ENCODE measurements at regions not wholly inside any gene's neighbourhood (a gene's known extent, or its start where the extent isn't known, plus 50 kb on each side); places are given as distances from the start of the nearest gene placed in this dataset.
A peak's percentile ranks its signal among the peaks of the same experiment; 100 is the strongest.

- Histone ChIP-seq H3K9ac (ENCODE audit: low read length) (peak overlapping the region; percentile 51), H4K20me1 (ENCODE audit: control insufficient read depth, insufficient read depth, low read length, poor library complexity, severe bottlenecking) (no peaks in the 10 kb centered on the region), H3K4me2 (replicated peaks; ENCODE audit: low read depth, low read length, poor library complexity, severe bottlenecking) (peak overlapping the region; percentile 71), H2AFZ (ENCODE audit: insufficient read depth, low read depth, low read length, poor library complexity, severe bottlenecking) (peak overlapping the region; percentile 27), H3K36me3 (replicated peaks in 1 of 2; ENCODE audit: control extremely low read depth in 1 of 2, control insufficient read depth in 1 of 2, extremely low read depth in 1 of 2, insufficient read depth in 2 of 2, low read length in 1 of 2) (no peaks in the 10 kb centered on the region), H3K27ac (ENCODE audit: low read length in 2 of 2) (no peak overlapping the region), H3K4me3 (ENCODE audit: control extremely low read depth in 1 of 5, extremely low read depth in 1 of 5, insufficient read depth in 1 of 5, low read depth in 2 of 5, low read length in 4 of 5) (peak overlapping the region in 3 of 5 experiments; percentile 38 to 41 (median 39)), H3K27me3 (replicated peaks in 1 of 4; ENCODE audit: control extremely low read depth in 1 of 4, control insufficient read depth in 3 of 4, insufficient read depth in 4 of 4, low read length in 3 of 4) (peaks cover 0 to 34% (median 24%) of the 10 kb centered on the region in 4 experiments), H3K4me1 (ENCODE audit: control insufficient read depth in 2 of 2, insufficient read depth in 2 of 2, low read length in 2 of 2) (peaks cover 10 to 14% of the 10 kb centered on the region in 2 donors), H3K79me2 (ENCODE audit: control insufficient read depth, insufficient read depth, low read length) (no peaks in the 10 kb centered on the region), H3K9me3 (ENCODE audit: control extremely low read depth in 1 of 3, control insufficient read depth in 2 of 3, insufficient read depth in 1 of 3, low read length in 2 of 3) (peaks cover 0 to 3% (median 1%) of the 10 kb centered on the region in 3 donors)
- peak overlapping the region; percentile 65 for H3K4me3 Mint-ChIP-seq
- intact Hi-C loops (cut with micrococcal nuclease) = loop anchor here (5.0 kb wide), 1 partner anchor 35 kb away; no protein-coding TSS in a partner anchor
- H3K27ac Mint-ChIP-seq = no peak overlapping the region
- peak; percentile 30 for DNase-seq
- ChIA-PET POLR2A (no interaction called here), CTCF (no interaction called here)
- H3K9me3 Mint-ChIP-seq (ENCODE audit: insufficient read depth) = no peaks in the 10 kb centered on the region
- TF ChIP-seq EZH2 (IDR thresholded peaks at IDR 0.05; ENCODE audit: borderline replicate concordance, insufficient read depth, low read depth, low read length, poor library complexity, severe bottlenecking) (no peak), CTCF (IDR thresholded peaks at IDR 0.05) (no peak)
- no peak for ATAC-seq (ENCODE audit: low read depth)
- WGBS (ENCODE audit: insufficient coverage) = 6% methylated on average over 44 of the region's 53 CpGs
- peaks cover 42% of the 10 kb centered on the region for H3K27me3 Mint-ChIP-seq
- H3K4me1 Mint-ChIP-seq = peaks cover 13% of the 10 kb centered on the region
These were observed 219.8 kb upstream of the TOPAZ1 start for GRCh38 chr3:44021651-44022594.
